ENCODE measurements at regions not wholly inside any gene's neighbourhood (a gene's known extent, or its start where the extent isn't known, plus 50 kb on each side); places are given as distances from the start of the nearest gene placed in this dataset.

GRCh38 chr5:176750144-176750543, 60.2 kb upstream of the UNC5A start:
- H3K9me3 ChIP-seq (ENCODE audit: control insufficient read depth in 1 of 2, insufficient read depth in 1 of 2, low read depth in 1 of 2, low read length in 2 of 2) = no peaks in the 10 kb centered on the region
- no peak overlapping the region for H3K27ac ChIP-seq (ENCODE audit: low read depth, low read length)
- H3K4me1 ChIP-seq (ENCODE audit: control insufficient read depth in 1 of 2, insufficient read depth in 2 of 2, low read length in 2 of 2) = no peaks in the 10 kb centered on the region
- no peaks in the 10 kb centered on the region for H3K9me2 ChIP-seq (ENCODE audit: insufficient read depth)
- CTCF ChIA-PET = no interaction called here
- no peak overlapping the region for H2AFZ ChIP-seq (ENCODE audit: low read depth, low read length, poor library complexity, severe bottlenecking)
- ATAC-seq (no peak), DNase-seq (ENCODE audit: low read depth, low spot score) (no peak)
- no peak overlapping the region for H3K4me2 ChIP-seq (ENCODE audit: low read length)
- 0 out of 2 replicates have a peak, but pooled peaks cover 13% of the 10 kb centered on the region for H3K27me3 ChIP-seq (ENCODE audit: insufficient read depth, low read length)
- no peak overlapping the region for H3K9ac ChIP-seq (ENCODE audit: low read length)
- no peaks in the 10 kb centered on the region for H3K36me3 ChIP-seq (ENCODE audit: control insufficient read depth in 1 of 2, insufficient read depth in 2 of 2, low read length in 2 of 2)
- RAD21 ChIA-PET (ENCODE audit: low non-redundant PET in 1 of 2, low total read pairs in 2 of 2, uncharacterized antibody in 2 of 2, unreplicated experiment in 2 of 2) = no interaction called here
- no TSS peak for BruUV-seq (replicated peaks)
- POLR2A ChIA-PET = no interaction called here
- intact Hi-C loops (cut with micrococcal nuclease) = no loop called here
- no peaks in the 10 kb centered on the region for H3K79me2 ChIP-seq (ENCODE audit: insufficient read depth, low read length)
- TF ChIP-seq ATF3 (IDR thresholded peaks at IDR 0.05) = no peak
- TF ChIP-seq, protein P1, sequence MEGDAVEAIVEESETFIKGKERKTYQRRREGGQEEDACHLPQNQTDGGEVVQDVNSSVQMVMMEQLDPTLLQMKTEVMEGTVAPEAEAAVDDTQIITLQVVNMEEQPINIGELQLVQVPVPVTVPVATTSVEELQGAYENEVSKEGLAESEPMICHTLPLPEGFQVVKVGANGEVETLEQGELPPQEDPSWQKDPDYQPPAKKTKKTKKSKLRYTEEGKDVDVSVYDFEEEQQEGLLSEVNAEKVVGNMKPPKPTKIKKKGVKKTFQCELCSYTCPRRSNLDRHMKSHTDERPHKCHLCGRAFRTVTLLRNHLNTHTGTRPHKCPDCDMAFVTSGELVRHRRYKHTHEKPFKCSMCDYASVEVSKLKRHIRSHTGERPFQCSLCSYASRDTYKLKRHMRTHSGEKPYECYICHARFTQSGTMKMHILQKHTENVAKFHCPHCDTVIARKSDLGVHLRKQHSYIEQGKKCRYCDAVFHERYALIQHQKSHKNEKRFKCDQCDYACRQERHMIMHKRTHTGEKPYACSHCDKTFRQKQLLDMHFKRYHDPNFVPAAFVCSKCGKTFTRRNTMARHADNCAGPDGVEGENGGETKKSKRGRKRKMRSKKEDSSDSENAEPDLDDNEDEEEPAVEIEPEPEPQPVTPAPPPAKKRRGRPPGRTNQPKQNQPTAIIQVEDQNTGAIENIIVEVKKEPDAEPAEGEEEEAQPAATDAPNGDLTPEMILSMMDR (IDR thresholded peaks at IDR 0.05 in 2 of 3, conservative IDR thresholded peaks at IDR 0.05 in 1 of 3; ENCODE audit: borderline replicate concordance in 1 of 3, insufficient read depth in 1 of 3, low read depth in 2 of 3, low read length in 2 of 3) = no peak
- no peak for TF ChIP-seq EZH2 (IDR thresholded peaks at IDR 0.05)
- no peak for TF ChIP-seq JUND (IDR thresholded peaks at IDR 0.05)
- no peak for TF ChIP-seq ZNF274 (IDR thresholded peaks at IDR 0.05; ENCODE audit: low read depth, low read length)
- TF ChIP-seq SIN3A (IDR thresholded peaks at IDR 0.05; ENCODE audit: low read depth) = no peak
- TF ChIP-seq, protein P2, sequence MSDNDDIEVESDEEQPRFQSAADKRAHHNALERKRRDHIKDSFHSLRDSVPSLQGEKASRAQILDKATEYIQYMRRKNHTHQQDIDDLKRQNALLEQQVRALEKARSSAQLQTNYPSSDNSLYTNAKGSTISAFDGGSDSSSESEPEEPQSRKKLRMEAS (IDR thresholded peaks at IDR 0.05) = no peak
- no peak for TF ChIP-seq CBX3 (IDR thresholded peaks at IDR 0.05; ENCODE audit: low read depth)
- TF ChIP-seq FOSL1 (IDR thresholded peaks at IDR 0.05; ENCODE audit: low read depth) = no peak
- TF ChIP-seq RAD21 (IDR thresholded peaks at IDR 0.05; ENCODE audit: low read depth) = no peak
- TF ChIP-seq, protein P3, sequence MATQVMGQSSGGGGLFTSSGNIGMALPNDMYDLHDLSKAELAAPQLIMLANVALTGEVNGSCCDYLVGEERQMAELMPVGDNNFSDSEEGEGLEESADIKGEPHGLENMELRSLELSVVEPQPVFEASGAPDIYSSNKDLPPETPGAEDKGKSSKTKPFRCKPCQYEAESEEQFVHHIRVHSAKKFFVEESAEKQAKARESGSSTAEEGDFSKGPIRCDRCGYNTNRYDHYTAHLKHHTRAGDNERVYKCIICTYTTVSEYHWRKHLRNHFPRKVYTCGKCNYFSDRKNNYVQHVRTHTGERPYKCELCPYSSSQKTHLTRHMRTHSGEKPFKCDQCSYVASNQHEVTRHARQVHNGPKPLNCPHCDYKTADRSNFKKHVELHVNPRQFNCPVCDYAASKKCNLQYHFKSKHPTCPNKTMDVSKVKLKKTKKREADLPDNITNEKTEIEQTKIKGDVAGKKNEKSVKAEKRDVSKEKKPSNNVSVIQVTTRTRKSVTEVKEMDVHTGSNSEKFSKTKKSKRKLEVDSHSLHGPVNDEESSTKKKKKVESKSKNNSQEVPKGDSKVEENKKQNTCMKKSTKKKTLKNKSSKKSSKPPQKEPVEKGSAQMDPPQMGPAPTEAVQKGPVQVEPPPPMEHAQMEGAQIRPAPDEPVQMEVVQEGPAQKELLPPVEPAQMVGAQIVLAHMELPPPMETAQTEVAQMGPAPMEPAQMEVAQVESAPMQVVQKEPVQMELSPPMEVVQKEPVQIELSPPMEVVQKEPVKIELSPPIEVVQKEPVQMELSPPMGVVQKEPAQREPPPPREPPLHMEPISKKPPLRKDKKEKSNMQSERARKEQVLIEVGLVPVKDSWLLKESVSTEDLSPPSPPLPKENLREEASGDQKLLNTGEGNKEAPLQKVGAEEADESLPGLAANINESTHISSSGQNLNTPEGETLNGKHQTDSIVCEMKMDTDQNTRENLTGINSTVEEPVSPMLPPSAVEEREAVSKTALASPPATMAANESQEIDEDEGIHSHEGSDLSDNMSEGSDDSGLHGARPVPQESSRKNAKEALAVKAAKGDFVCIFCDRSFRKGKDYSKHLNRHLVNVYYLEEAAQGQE (IDR thresholded peaks at IDR 0.05; ENCODE audit: low read depth) = no peak
- no peak for TF ChIP-seq POLR2A (IDR thresholded peaks at IDR 0.05; ENCODE audit: borderline replicate concordance, extremely low read depth, insufficient read depth, insufficient read length)
- H4K20me1 ChIP-seq (ENCODE audit: insufficient read depth) = no peaks in the 10 kb centered on the region
- no peak overlapping the region for H3K4me3 ChIP-seq (replicated peaks in 1 of 2; ENCODE audit: low read depth in 1 of 2, low read length in 2 of 2)

All from HCT116 (cell line).